NB4 (cell line): ENCODE measurements at regions not wholly inside any gene's neighbourhood (a gene's known extent, or its start where the extent isn't known, plus 50 kb on each side); places are given as distances from the start of the nearest gene placed in this dataset.
"Not testable (repeated sequence)": the region's sequence is repeated elsewhere in the genome, so short reads cannot be mapped to it uniquely, and the experiment has no call there.

Experiments used
- DNase-seq: peaks from one replicate; pipeline ENCODE4 v3.0.0; 2010; ENCODE audit warnings: low read depth
- H3K4me3 ChIP-seq: one replicate; pipeline ENCODE4 v1.5.1; 2011; ENCODE audit warnings: mild to moderate bottlenecking, low read depth, low read length, moderate library complexity
- MYC ChIP-seq: IDR thresholded peaks from 2 replicates; pipeline ENCODE4 v1.6.1; 2011; ENCODE audit warnings: low read depth, low read length
- POLR2A ChIP-seq: IDR thresholded peaks from 2 replicates; pipeline ENCODE4 v1.6.1; 2011; ENCODE audit warnings: mild to moderate bottlenecking; ENCODE audit not compliant: insufficient read length; ENCODE audit errors: extremely low read depth
- TF ChIP-seq, protein P1 (sequence below): IDR thresholded peaks from 2 replicates; pipeline ENCODE4 v1.6.1; 2011; ENCODE audit warnings: low read depth, low read length
- TF ChIP-seq, protein P2 (sequence below): IDR thresholded peaks from one replicate; pipeline ENCODE4 v1.5.1; 2012; ENCODE audit warnings: low read depth, low read length

DNA sequence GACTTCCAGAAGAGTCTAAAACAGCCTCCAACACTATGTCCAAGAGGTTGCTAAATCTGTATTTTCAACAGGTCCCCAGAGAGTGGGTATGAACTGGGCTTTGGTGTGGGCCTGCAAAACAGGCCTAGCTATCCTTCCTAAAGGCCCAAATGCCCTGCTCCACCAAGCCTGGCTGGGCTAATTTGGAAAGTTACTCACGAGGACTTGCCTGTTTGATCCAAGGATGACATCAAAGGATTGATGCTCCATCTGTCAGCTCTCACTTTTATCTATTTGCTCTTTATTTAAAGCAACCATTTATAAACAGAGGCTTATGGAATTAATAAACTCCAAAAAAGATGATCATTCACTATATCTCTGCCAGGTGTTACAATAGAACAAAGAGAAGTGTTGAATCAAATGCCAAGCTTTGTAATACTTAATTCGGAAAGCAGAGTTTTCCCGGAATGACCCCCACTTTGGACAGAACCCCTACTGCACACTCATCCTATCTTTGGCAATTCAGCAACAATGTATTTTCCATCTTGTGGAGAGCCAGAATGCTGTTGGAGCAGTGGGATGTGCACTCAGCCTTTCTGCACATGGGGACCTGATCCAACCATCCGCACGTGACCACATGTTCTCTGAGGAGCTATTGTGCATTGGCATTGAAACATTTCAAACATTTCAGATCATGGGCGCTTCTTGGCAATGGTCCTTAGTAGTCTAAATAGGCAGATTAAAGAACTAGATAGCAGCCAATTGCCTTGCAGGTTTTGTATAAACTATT, 163.3 kb upstream of the THBS1 start:
- H3K4me3 ChIP-seq: no peak overlapping the region
- TF ChIP-seq POLR2A (no peak), MYC (no peak)
- TF ChIP-seq, protein P1, sequence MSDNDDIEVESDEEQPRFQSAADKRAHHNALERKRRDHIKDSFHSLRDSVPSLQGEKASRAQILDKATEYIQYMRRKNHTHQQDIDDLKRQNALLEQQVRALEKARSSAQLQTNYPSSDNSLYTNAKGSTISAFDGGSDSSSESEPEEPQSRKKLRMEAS: no peak
- TF ChIP-seq, protein P2, sequence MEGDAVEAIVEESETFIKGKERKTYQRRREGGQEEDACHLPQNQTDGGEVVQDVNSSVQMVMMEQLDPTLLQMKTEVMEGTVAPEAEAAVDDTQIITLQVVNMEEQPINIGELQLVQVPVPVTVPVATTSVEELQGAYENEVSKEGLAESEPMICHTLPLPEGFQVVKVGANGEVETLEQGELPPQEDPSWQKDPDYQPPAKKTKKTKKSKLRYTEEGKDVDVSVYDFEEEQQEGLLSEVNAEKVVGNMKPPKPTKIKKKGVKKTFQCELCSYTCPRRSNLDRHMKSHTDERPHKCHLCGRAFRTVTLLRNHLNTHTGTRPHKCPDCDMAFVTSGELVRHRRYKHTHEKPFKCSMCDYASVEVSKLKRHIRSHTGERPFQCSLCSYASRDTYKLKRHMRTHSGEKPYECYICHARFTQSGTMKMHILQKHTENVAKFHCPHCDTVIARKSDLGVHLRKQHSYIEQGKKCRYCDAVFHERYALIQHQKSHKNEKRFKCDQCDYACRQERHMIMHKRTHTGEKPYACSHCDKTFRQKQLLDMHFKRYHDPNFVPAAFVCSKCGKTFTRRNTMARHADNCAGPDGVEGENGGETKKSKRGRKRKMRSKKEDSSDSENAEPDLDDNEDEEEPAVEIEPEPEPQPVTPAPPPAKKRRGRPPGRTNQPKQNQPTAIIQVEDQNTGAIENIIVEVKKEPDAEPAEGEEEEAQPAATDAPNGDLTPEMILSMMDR: no peak
- DNase-seq: no peak

DNA sequence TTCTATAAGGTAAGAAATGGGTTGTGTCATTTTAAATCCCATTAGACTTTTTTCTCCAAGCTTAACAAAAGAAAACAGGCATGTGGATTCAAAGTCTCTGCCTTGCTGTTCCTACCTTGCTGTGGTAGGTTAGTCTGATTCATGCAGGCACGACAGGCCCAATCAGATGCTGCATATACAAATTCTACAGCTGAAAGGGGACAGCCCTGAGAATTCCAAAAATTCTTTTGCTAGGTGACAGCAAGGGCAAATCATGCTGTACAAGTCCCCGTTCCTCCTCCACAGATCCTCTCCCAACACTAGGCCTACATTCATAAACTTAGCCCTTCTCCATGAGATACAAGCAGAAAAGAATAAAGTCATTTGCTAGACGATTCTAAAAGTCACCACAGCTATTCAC, 161.2 kb upstream of the THBS1 start:
- H3K4me3 ChIP-seq: no peak overlapping the region
- no peak for DNase-seq
- TF ChIP-seq, protein P1: no peak
- TF ChIP-seq MYC (no peak), POLR2A (no peak)
- TF ChIP-seq, protein P2: no peak

- not testable (repeated sequence) for DNase-seq, H3K4me3 ChIP-seq
Measured at GRCh38 chr15:39420123-39420852, 160.6 kb upstream of the THBS1 start.

DNA sequence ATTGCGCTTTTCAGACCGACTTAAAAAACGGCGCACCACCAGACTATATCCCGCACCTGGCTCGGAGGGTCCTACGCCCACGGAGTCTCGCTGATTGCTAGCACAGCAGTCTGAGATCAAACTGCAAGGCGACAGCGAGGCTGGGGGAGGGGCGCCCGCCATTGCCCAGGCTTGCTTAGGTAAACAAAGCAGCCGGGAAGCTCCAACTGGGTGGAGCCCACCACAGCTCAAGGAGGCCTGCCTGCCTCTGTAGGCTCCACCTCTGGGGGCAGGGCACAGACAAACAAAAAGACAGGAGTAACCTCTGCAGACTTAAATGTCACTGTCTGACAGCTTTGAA, 160.1 kb upstream of the THBS1 start:
- DNase-seq, H3K4me3 ChIP-seq: not testable (repeated sequence)

GRCh38 chr15:39426552-39427532, 154.0 kb upstream of the THBS1 start:
- peak overlapping the region; percentile 40 for H3K4me3 ChIP-seq
- peak; percentile 98 for DNase-seq
- TF ChIP-seq, protein P1: peak; percentile 99
- TF ChIP-seq, protein P2: no peak
- TF ChIP-seq MYC: peak; percentile 96

- peak; percentile 90 for DNase-seq
- peak overlapping the region; percentile 37 for H3K4me3 ChIP-seq
- TF ChIP-seq POLR2A (no peak), MYC (peak; percentile 63)
- TF ChIP-seq, protein P1: 0 out of 2 replicates have a peak, but pooled peaks have one; percentile 30
Measured at GRCh38 chr15:39427705-39428104, 153.2 kb upstream of the THBS1 start.

- no peak overlapping the region for H3K4me3 ChIP-seq
- TF ChIP-seq POLR2A: no peak
- TF ChIP-seq, protein P1: no peak
- no peak for TF ChIP-seq MYC
- TF ChIP-seq, protein P2: no peak
- DNase-seq: no peak
Measured at GRCh38 chr15:39429898-39430357, 151.0 kb upstream of the THBS1 start.
